HG03064 (cell line): ENCODE measurements at regions not wholly inside any gene's neighbourhood (a gene's known extent, or its start where the extent isn't known, plus 50 kb on each side); places are given as distances from the start of the nearest gene placed in this dataset.
"Not testable (repeated sequence)": the region's sequence is repeated elsewhere in the genome, so short reads cannot be mapped to it uniquely, and the experiment has no call there.

ENCODE experiments used
- ATAC-seq: cut with Tn5 transposase; IDR thresholded peaks from one replicate; pipeline ENCODE4 v1.9.1; 2021; ENCODE audit warnings: low read depth; ENCODE audit not compliant: unreplicated experiment

DNA sequence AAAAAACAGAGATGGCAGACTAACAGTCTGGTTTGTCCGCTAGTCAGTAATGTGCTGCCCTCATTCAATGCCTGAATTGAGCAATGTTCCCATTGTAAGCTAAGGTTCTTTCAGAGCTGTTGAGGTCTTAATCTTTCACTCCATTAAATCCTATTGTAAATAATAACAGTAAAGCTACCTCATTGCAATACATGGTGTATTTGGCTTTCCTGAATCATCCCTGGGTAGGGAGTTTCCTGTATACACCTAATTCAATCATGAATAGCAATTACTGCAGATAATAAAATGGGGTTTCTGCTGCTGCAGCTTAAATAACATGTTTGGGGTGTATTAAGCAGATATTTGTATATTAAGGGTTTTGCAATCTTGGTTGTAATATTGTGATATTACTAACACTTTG is 1100.2 kb upstream of the INTU start:
- no peak for ATAC-seq

- no peak for ATAC-seq
Observed at GRCh38 chr4:126533146-126533805, 1099.5 kb upstream of the INTU start.

- no peak for ATAC-seq
Observed at GRCh38 chr4:126539771-126540170, 1093.0 kb upstream of the INTU start.

- ATAC-seq: no peak
Observed at GRCh38 chr4:126541820-126542219, 1090.9 kb upstream of the INTU start.

GRCh38 chr4:126544276-126544675 is 1088.5 kb upstream of the INTU start:
- ATAC-seq: no peak

GRCh38 chr4:126546197-126546596 is 1086.6 kb upstream of the INTU start:
- not testable (repeated sequence) for ATAC-seq

GRCh38 chr4:126547352-126547751 is 1085.4 kb upstream of the INTU start:
- ATAC-seq: no peak

DNA sequence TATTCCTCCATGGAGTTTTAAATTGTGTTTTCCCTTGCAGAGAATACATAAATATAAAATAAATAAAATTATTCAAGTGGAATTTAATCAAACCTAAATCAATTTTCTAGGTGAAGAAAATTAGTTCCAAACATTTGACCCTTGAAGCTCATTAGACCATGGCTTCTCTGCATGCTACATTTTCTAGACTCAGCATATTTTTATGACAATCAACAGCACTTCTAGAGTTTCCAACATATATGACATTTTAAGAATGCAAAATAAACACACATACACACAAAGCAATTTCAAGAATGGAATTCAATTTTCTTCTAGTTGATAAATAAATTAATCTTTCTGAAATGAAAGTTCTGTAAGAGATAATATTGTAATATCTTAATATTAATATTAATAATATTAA is 1083.9 kb upstream of the INTU start:
- no peak for ATAC-seq

GRCh38 chr4:126552321-126552720 is 1080.4 kb upstream of the INTU start:
- no peak for ATAC-seq

DNA sequence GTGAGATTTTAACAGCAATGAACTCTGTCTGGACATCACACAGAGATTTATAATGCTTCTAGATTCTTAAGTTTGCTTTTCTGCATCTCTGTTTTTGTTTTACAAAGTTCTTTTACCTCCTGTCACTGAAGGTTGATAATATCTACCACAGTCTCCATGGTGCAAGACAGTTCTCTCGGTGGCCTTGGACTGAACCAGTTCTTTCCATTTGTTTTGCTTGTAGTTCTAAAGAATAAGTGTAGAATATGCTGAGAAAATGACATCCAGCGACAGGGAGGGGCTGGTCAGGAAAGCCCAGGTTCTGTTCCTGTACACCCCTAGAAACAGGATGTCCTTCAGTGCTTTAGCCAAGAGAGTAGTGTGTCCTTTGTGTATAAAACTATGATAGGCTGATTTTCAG is 1079.5 kb upstream of the INTU start:
- no peak for ATAC-seq

DNA sequence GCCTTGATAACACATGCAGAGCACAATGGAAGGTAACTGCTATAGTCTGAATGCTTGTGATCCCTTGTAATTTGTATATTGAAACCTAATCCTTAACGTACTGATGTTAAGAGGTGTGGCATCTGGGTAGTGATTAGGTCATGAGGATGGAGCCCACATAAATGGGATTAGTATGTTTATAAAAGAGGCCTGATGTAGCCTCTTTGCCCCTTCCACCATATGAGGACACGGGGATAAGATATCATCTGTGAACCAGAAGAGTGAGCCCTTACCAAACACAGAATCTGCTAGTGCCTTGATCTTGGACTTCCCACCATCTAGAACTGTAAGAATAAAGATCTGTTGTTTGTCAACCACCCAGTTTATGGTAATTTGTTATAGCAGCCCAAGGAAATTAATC is 1074.2 kb upstream of the INTU start:
- no peak for ATAC-seq

DNA sequence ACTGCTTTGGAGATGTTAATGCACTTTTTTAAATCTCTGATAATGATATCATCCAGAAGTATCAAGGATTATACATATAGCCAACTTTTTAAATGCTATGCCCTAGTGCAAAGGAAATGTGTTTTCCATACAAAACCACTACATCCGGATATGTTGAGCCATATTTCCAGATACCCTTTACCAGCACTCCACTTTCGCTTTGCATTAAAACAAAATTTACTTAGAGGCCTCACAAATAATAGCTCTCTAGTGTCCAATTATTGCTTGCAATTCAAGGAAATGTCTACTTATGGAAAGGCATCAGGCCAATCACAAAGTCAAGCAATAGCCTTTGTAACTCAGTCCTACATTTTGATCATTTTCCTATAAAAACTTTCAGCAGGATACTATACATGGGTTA is 1072.8 kb upstream of the INTU start:
- no peak for ATAC-seq

DNA sequence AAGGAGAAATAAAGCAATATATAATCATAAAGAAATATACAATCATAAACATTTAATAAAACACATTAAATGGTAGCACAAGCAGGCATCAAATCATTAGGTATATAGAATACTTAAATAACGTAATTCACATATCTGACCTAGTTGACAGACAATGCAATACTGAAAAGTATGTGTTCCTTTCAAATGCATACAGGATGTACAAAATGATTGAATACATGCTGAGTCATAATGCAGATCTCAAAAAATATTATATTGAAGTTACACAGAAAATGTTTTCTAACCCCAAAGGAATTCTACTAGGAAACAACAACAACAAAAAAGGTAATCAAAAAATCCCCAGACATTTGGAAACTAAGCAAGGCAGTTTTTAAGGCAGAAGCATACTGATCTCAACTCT is 1072.0 kb upstream of the INTU start:
- no peak for ATAC-seq

- no peak for ATAC-seq
Observed at GRCh38 chr4:126563389-126563788, 1069.4 kb upstream of the INTU start.

- ATAC-seq: no peak
Observed at GRCh38 chr4:126564283-126564854, 1068.4 kb upstream of the INTU start.

DNA sequence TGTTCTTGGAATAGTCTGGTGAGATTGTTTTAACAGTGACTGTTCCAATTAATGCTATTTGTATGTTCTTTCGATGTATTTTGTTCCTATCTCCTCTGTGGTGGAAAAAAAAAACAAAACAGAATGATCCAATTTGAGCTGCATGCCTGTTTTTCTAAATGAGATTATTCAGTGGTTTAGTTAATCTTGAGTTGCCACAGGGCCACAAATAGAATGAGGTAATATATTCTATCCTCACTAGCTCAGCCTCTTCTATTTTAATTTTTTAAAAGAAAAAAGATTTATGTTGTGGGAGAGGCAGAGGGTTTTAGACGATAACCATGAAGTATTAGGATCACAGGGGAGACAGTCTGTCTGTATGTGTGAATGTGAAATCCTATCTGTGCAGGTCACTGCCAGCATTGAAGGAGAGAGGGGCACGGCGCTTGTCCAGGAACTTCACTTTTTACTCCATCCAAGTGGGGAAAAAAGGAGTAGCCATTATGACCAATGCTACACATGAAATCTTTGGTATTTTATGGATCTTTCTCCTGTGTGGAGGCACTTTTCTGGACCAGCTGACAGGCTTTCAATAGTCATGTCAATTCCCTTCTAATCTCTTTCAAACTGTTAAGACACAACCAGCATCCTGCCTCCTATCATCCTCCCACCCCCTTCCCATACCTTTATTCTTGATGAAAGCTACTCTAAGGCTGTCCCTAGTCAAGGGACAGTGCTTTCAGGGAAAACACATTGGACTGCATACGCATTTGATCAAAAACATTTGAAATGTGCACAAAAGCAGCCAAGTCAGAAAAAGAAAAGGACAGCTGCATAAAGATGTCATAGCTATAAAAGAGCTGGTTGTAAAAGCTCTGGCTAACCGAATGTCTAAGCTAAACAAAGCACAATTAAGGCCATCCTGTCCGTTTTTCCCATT is 1063.8 kb upstream of the INTU start:
- no peak for ATAC-seq

GRCh38 chr4:126572264-126572663 is 1060.5 kb upstream of the INTU start:
- ATAC-seq: no peak

DNA sequence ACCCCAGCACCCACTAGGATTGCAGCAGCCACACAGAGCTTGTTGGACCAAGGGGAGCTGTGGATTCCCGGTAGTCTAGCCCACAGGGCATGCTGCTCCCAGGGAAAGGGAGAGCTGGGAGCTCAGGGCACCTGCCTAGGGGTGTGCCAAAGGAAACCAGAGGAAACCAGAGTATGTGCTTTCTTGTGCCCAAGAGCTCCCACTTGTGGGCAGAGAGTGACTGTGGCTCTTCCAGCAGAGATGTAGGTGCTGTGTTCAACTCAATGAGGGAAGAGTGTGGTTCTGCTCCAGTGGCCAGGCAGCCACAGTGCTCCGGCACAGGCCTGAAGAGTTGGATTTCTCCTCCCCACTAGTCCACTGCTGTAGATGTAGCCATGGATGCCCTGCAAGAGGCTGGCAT is 1050.0 kb upstream of the INTU start:
- ATAC-seq: no peak

DNA sequence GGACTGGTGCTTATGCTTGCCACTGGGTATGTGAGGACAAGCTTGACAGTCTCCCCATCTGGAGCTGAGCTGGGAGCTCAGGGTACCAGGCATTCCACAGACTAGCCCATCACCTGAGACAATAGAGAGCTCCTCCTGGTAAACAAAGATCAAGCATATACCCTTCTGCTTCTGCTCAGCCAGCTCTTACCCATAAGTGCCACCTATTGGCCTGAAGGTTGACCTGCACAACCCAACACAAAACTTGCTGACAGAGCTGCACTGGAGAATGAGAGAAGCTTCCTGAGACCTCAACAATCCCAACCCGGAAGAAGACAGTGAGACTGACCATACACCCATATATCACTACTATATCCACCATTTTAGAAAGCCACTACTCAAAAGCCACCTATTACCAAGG is 1049.2 kb upstream of the INTU start:
- ATAC-seq: no peak

GRCh38 chr4:126591583-126591982 is 1041.2 kb upstream of the INTU start:
- ATAC-seq: no peak

GRCh38 chr4:126592088-126592487 is 1040.7 kb upstream of the INTU start:
- no peak for ATAC-seq

- ATAC-seq: no peak
Observed at GRCh38 chr4:126593626-126594025, 1039.1 kb upstream of the INTU start.
